IMR-90 (cell line): ENCODE measurements at regions not wholly inside any gene's neighbourhood (a gene's known extent, or its start where the extent isn't known, plus 50 kb on each side); places are given as distances from the start of the nearest gene placed in this dataset.
A peak's percentile ranks its signal among the peaks of the same experiment; 100 is the strongest.

Source experiments
- ATAC-seq: fragments of 200-7000 bp; cut with Tn5 transposase; 2 replicates; pipeline ENCODE4 v1.9.1; 2020; ENCODE audit warnings: low read depth, mild to moderate bottlenecking, moderate library complexity
- BruUV-seq: library from RNA; stranded (reverse); fragments of 400-500 nt; replicated peaks from 2 replicates; lab custom pipeline; 2021; lab: Mats Ljungman, UMichigan
- CTCF ChIA-PET: fragments of 300-600 bp; formaldehyde crosslinking; extraction: SDS; loops from one replicate; lab custom pipeline; 2021; ENCODE audit warnings: antibody characterized with exemption; lab: Yijun Ruan, JAX
- POLR2A ChIA-PET: fragments of 300-600 bp; sonication (Branson Sonifier 250); formaldehyde crosslinking; loops from one replicate; lab custom pipeline; 2022; ENCODE audit warnings: antibody characterized with exemption; ENCODE audit not compliant: unreplicated experiment; lab: Charles Lee
- DNase-seq: peaks from one replicate; pipeline ENCODE4 v3.0.0; 2013
- H2AFZ ChIP-seq: replicated peaks from 2 replicates; pipeline ENCODE3; 2013; ENCODE audit warnings: low read length, mild to moderate bottlenecking; ENCODE audit not compliant: poor library complexity
- H2AK5ac ChIP-seq: 2 replicates; pipeline ENCODE4 v1.6.1; 2013; ENCODE audit warnings: low read depth, low read length, inconsistent platforms
- H2AK9ac ChIP-seq: replicated peaks from 2 replicates; pipeline ENCODE3; 2013; ENCODE audit warnings: mild to moderate bottlenecking, low read depth, low read length, moderate library complexity; ENCODE audit not compliant: poor library complexity
- H2BK120ac ChIP-seq: 2 replicates; pipeline ENCODE4 v1.6.1; 2013; ENCODE audit warnings: low read depth, low read length, inconsistent platforms
- H2BK15ac ChIP-seq: 3 replicates; pipeline ENCODE4 v1.6.1; 2013; ENCODE audit warnings: low read depth, low read length, inconsistent platforms
- H2BK20ac ChIP-seq: 2 replicates; pipeline ENCODE4 v1.6.1; 2013; ENCODE audit warnings: low read depth, mild to moderate bottlenecking, inconsistent platforms, low read length, moderate library complexity
- H2BK5ac ChIP-seq: 2 replicates; pipeline ENCODE4 v1.6.1; 2013; ENCODE audit warnings: mild to moderate bottlenecking, low read depth, low read length, inconsistent platforms; ENCODE audit not compliant: poor library complexity, severe bottlenecking
- H3K14ac ChIP-seq: replicated peaks from 2 replicates; pipeline ENCODE4 v1.6.1; 2013; ENCODE audit warnings: low read depth, low read length, inconsistent platforms
- H3K18ac ChIP-seq: 2 replicates; pipeline ENCODE4 v1.6.1; 2013; ENCODE audit warnings: low read depth, low read length, control low read depth
- H3K23ac ChIP-seq: 2 replicates; pipeline ENCODE4 v1.6.1; 2013; ENCODE audit warnings: low read depth, low read length, inconsistent platforms
- H3K27ac ChIP-seq: 2 replicates; pipeline ENCODE4 v1.5.1; 2013; ENCODE audit warnings: mild to moderate bottlenecking, control low read depth, low read length; ENCODE audit not compliant: insufficient read depth
- H3K27me3 ChIP-seq: 2 replicates; pipeline ENCODE4 v1.6.1; 2013; ENCODE audit warnings: low read length; ENCODE audit not compliant: control insufficient read depth, insufficient read depth
- H3K36me3 ChIP-seq: 2 replicates; pipeline ENCODE4 v1.6.1; 2013; ENCODE audit warnings: low read length, mixed read lengths; ENCODE audit not compliant: control insufficient read depth, insufficient read depth
- H3K4ac ChIP-seq: 2 replicates; pipeline ENCODE4 v1.6.1; 2013; ENCODE audit warnings: low read depth, low read length, inconsistent platforms
- H3K4me1 ChIP-seq: 2 replicates; pipeline ENCODE4 v1.6.1; 2013; ENCODE audit warnings: low read length, mixed read lengths; ENCODE audit not compliant: control insufficient read depth, insufficient read depth
- H3K4me2 ChIP-seq: 2 replicates; pipeline ENCODE4 v1.6.1; 2013; ENCODE audit warnings: low read depth, mild to moderate bottlenecking, control low read depth, low read length, moderate library complexity
- H3K4me3 ChIP-seq: 2 replicates; pipeline ENCODE4 v1.5.1; 2013; ENCODE audit warnings: low read depth, mild to moderate bottlenecking, control low read depth, low read length, moderate library complexity; ENCODE audit not compliant: insufficient read depth
- H3K56ac ChIP-seq: 2 replicates; pipeline ENCODE4 v1.6.1; 2013; ENCODE audit warnings: low read length, inconsistent platforms; ENCODE audit not compliant: insufficient read depth; ENCODE audit errors: extremely low read depth
- H3K79me1 ChIP-seq, 2 experiments: 2 replicates each; pipeline ENCODE4 v1.6.1; 2013; ENCODE audit warnings: low read length in 2 of 2, inconsistent platforms in 1 of 2, low read depth in 1 of 2
- H3K9ac ChIP-seq: 2 replicates; pipeline ENCODE4 v1.6.1; 2013; ENCODE audit warnings: low read depth, low read length, control low read depth
- H3K9me1 ChIP-seq: 2 replicates; pipeline ENCODE4 v1.6.1; 2013; ENCODE audit warnings: low read length, inconsistent platforms; ENCODE audit not compliant: insufficient read depth
- H3K9me3 ChIP-seq: 2 replicates; pipeline ENCODE4 v1.6.1; 2013; ENCODE audit warnings: low read length; ENCODE audit not compliant: control insufficient read depth, insufficient read depth
- H4K20me1 ChIP-seq: 2 replicates; pipeline ENCODE4 v1.6.1; 2013; ENCODE audit warnings: low read length, inconsistent platforms; ENCODE audit not compliant: insufficient read depth
- H4K5ac ChIP-seq: 2 replicates; pipeline ENCODE4 v1.6.1; 2013; ENCODE audit warnings: mild to moderate bottlenecking, low read depth, low read length, control low read depth
- H4K8ac ChIP-seq, 2 experiments: 2 replicates each; pipeline ENCODE4 v1.6.1; 2013; ENCODE audit warnings: low read depth in 2 of 2, low read length in 2 of 2, control low read depth in 1 of 2, inconsistent platforms in 1 of 2
- H4K91ac ChIP-seq: 2 replicates; pipeline ENCODE4 v1.6.1; 2013; ENCODE audit warnings: low read depth, low read length, inconsistent platforms; ENCODE audit not compliant: insufficient read depth
- BHLHE40 ChIP-seq: fragments of 150-350 bp; IDR thresholded peaks from 2 replicates; pipeline ENCODE4 v1.6.1; 2016; ENCODE audit warnings: mild to moderate bottlenecking, low read depth, low read length
- MAFK ChIP-seq: IDR thresholded peaks from 2 replicates; pipeline ENCODE4 v1.6.1; 2012; ENCODE audit warnings: low read depth, low read length, improper control_type of control experiment
- dilution Hi-C: fragments of 300-500 bp; cut with HindIII; formaldehyde crosslinking; loops from one replicate; pipeline ENCODE4 v1.14.3; 2018; ENCODE audit warnings: low sequenced_read_pairs; ENCODE audit not compliant: unreplicated experiment
- in situ Hi-C: fragments of 300-500 bp; cut with MboI; formaldehyde crosslinking; loops from 3 replicates; pipeline ENCODE4 v1.14.3; 2019; ENCODE audit warnings: low sequenced_read_pairs, inconsistent platforms, mixed read lengths
- intact Hi-C: fragments of 100-400 bp; cut with micrococcal nuclease; formaldehyde crosslinking; loops from 2 replicates; pipeline ENCODE4 v1.10.0; 2022

GRCh38 chr4:165805406-165805805, 67.6 kb upstream of the TLL1 start:
- Histone ChIP-seq H4K91ac (no peak overlapping the region), H2AFZ (no peak overlapping the region), H3K27me3 (no peaks in the 10 kb centered on the region), H3K79me1 (no peaks in the 10 kb centered on the region), H2AK9ac (no peak overlapping the region), H3K9me3 (0 out of 2 replicates have a peak, but pooled peaks cover 2% of the 10 kb centered on the region), H2BK5ac (no peak overlapping the region), H3K4me3 (no peak overlapping the region), H3K4me1 (no peaks in the 10 kb centered on the region), H3K9me1 (no peaks in the 10 kb centered on the region), H3K4me2 (no peak overlapping the region), H3K9ac (no peak overlapping the region), H2BK120ac (no peak overlapping the region), H4K20me1 (no peaks in the 10 kb centered on the region), H2BK20ac (no peak overlapping the region), H4K5ac (no peak overlapping the region), H3K14ac (no peak overlapping the region), H3K56ac (no peak overlapping the region), H2BK15ac (no peak overlapping the region), H3K27ac (no peak overlapping the region), H4K8ac (no peak overlapping the region), H2AK5ac (no peak overlapping the region), H3K4ac (no peak overlapping the region), H3K23ac (no peak overlapping the region), H3K18ac (no peak overlapping the region), H3K36me3 (no peaks in the 10 kb centered on the region)
- ChIA-PET CTCF (no interaction called here), POLR2A (no interaction called here)
- ATAC-seq (no peak), DNase-seq (no peak)
- intact Hi-C loops (no loop called here), in situ Hi-C loops (no loop called here), dilution Hi-C loops (no loop called here)
- no TSS peak for BruUV-seq
- no peak for TF ChIP-seq BHLHE40
- TF ChIP-seq MAFK = peak; percentile 24; the same call in 1 of the 2 replicates
